ENCODE measurements at regions not wholly inside any gene's neighbourhood (a gene's known extent, or its start where the extent isn't known, plus 50 kb on each side); places are given as distances from the start of the nearest gene placed in this dataset.

DNA sequence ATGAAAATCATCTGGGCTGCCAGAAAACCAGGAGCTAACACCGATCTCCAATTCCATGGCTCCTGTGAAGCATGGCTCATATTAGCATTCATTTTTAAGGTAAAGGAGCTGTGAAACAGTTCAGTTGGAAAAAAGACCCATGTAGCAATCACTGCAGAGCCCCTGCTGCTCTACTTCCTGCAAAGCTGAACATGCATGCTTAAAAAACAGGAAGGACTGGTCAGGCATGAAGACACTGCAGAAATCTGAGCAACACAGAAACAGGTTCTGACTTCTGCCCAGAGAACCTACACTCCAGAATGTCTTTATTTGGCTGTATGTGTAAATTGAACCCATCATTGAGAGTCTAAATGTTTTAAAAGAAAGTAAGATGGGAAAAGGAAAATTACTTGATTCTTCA is 950.6 kb downstream of the DCDC2C start:
- Histone ChIP-seq H3K4me2 (ENCODE audit: low read depth, low read length, poor library complexity, severe bottlenecking) (no peak overlapping the region), H3K36me3 (ENCODE audit: low read length) (no peaks in the 10 kb centered on the region), H3K9me3 (ENCODE audit: insufficient read depth, low read length) (no peaks in the 10 kb centered on the region), H3K27ac (ENCODE audit: low read depth, low read length) (no peak overlapping the region), H3K9ac (ENCODE audit: low read length) (no peak overlapping the region), H3K27me3 (ENCODE audit: low read length) (no peaks in the 10 kb centered on the region), H3F3A (ENCODE audit: insufficient read depth) (no peaks in the 10 kb centered on the region), H3K79me2 (ENCODE audit: insufficient read depth, low read length) (no peaks in the 10 kb centered on the region), H3K9me2 (replicated peaks; ENCODE audit: insufficient read depth, low read length) (no peaks in the 10 kb centered on the region), H2AFZ (ENCODE audit: low read depth, low read length, severe bottlenecking) (no peak overlapping the region), H4K20me1 (ENCODE audit: low read depth, low read length) (no peaks in the 10 kb centered on the region), H3K4me3 (ENCODE audit: insufficient read depth, low read length, poor library complexity, severe bottlenecking) (no peak overlapping the region)
- no peak for TF ChIP-seq EZH2phosphoT487 (conservative IDR thresholded peaks at IDR 0.05; ENCODE audit: low read length)
- TF ChIP-seq CTCF (IDR thresholded peaks at IDR 0.05; ENCODE audit: insufficient read depth, low read length, poor library complexity, severe bottlenecking) = no peak

- Histone ChIP-seq H4K20me1 (ENCODE audit: low read depth, low read length) (no peaks in the 10 kb centered on the region), H3K79me2 (ENCODE audit: insufficient read depth, low read length) (no peaks in the 10 kb centered on the region), H3K9me3 (ENCODE audit: insufficient read depth, low read length) (no peaks in the 10 kb centered on the region), H3K27ac (ENCODE audit: low read depth, low read length) (no peak overlapping the region), H3K27me3 (ENCODE audit: low read length) (no peaks in the 10 kb centered on the region), H3F3A (ENCODE audit: insufficient read depth) (no peaks in the 10 kb centered on the region), H3K9ac (ENCODE audit: low read length) (no peak overlapping the region), H2AFZ (ENCODE audit: low read depth, low read length, severe bottlenecking) (no peak overlapping the region), H3K36me3 (ENCODE audit: low read length) (no peaks in the 10 kb centered on the region), H3K4me2 (ENCODE audit: low read depth, low read length, poor library complexity, severe bottlenecking) (no peak overlapping the region), H3K4me3 (ENCODE audit: insufficient read depth, low read length, poor library complexity, severe bottlenecking) (no peak overlapping the region), H3K9me2 (replicated peaks; ENCODE audit: insufficient read depth, low read length) (no peaks in the 10 kb centered on the region)
- TF ChIP-seq CTCF (IDR thresholded peaks at IDR 0.05; ENCODE audit: insufficient read depth, low read length, poor library complexity, severe bottlenecking) = no peak
Observed at GRCh38 chr2:4656326-4656725, 953.0 kb downstream of the DCDC2C start.

DNA sequence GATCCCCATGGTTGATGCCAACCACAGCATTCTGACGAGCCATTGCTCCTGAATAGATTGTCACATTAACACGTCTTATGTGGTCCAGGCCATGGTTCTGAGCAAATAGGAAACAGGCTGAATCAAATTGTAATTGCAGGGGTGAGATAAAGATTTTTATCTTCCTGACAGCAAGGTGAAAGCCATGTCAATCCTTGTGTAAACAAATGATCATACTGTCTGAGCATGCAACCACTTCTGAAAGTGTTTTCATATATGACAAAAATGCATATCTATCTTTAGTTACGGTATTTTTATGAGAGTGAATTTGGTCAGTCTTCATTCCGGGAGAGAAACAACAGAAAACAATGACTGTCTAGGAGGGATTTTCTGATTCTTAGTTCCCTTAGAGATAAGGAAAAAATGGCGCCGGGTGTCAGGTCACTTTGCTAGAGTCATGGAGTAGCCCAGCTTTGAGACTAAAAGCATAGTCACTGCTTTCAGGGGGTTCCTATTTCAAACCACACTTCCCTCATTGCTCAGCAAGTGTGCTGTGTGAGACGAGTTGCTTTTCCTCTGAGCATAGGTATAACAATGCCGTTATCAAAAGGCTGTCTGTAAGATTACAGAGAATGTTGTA is 958.9 kb downstream of the DCDC2C start:
- Histone ChIP-seq H3K4me2 (ENCODE audit: low read depth, low read length, poor library complexity, severe bottlenecking) (no peak overlapping the region), H3K9me2 (replicated peaks; ENCODE audit: insufficient read depth, low read length) (no peaks in the 10 kb centered on the region), H3K36me3 (ENCODE audit: low read length) (no peaks in the 10 kb centered on the region), H3K27ac (ENCODE audit: low read depth, low read length) (no peak overlapping the region), H3K9ac (ENCODE audit: low read length) (no peak overlapping the region), H3F3A (ENCODE audit: insufficient read depth) (no peaks in the 10 kb centered on the region), H3K79me2 (ENCODE audit: insufficient read depth, low read length) (no peaks in the 10 kb centered on the region), H2AFZ (ENCODE audit: low read depth, low read length, severe bottlenecking) (no peak overlapping the region), H3K9me3 (ENCODE audit: insufficient read depth, low read length) (no peaks in the 10 kb centered on the region), H4K20me1 (ENCODE audit: low read depth, low read length) (no peaks in the 10 kb centered on the region), H3K4me3 (ENCODE audit: insufficient read depth, low read length, poor library complexity, severe bottlenecking) (no peak overlapping the region), H3K27me3 (ENCODE audit: low read length) (no peaks in the 10 kb centered on the region)
- TF ChIP-seq EZH2phosphoT487 (conservative IDR thresholded peaks at IDR 0.05; ENCODE audit: low read length) (no peak), CTCF (IDR thresholded peaks at IDR 0.05; ENCODE audit: insufficient read depth, low read length, poor library complexity, severe bottlenecking) (no peak)
